GM12892 (cell line): ENCODE measurements at regions not wholly inside any gene's neighbourhood (a gene's known extent, or its start where the extent isn't known, plus 50 kb on each side); places are given as distances from the start of the nearest gene placed in this dataset.

ENCODE experiments used
- POLR2A ChIP-seq: IDR thresholded peaks from 2 replicates; pipeline ENCODE4 v1.6.1; 2011; ENCODE audit warnings: low read depth, low read length, control low read depth
- POLR2AphosphoS5 ChIP-seq: IDR thresholded peaks from 2 replicates; pipeline ENCODE4 v1.6.1; 2011; ENCODE audit warnings: low read depth, low read length, control low read depth
- TAF1 ChIP-seq: IDR thresholded peaks from 2 replicates; pipeline ENCODE4 v1.6.1; 2011; ENCODE audit warnings: low read depth, mild to moderate bottlenecking, control low read depth, low read length, borderline replicate concordance

DNA sequence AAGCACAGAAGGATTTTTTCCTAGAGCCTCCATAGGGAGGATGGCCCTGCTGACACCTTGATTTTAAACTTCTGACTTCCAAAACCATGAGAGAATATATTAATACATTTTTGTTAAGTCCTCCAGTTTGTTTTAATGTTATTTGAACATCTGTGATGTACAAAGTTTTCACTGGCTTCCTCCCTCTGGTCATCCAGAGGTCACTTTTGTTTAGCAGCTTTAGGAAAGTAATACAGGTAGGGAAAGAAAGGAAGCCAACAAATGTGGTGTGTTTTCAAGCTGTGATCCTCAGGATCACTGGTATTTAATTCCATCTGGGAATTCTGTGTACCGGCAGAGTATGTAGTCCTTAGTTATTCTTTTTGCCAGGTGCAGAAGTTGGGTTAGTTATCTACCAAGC lies 488.8 kb upstream of the ATXN8OS start:
- TF ChIP-seq POLR2A = no peak
- TF ChIP-seq POLR2AphosphoS5 = no peak
- TF ChIP-seq TAF1 = no peak
